Calu3 (cell line): ENCODE measurements at regions not wholly inside any gene's neighbourhood (a gene's known extent, or its start where the extent isn't known, plus 50 kb on each side); places are given as distances from the start of the nearest gene placed in this dataset.

Experiments
- BruUV-seq: library from RNA; stranded (reverse); fragments of 400-500 nt; replicated peaks from 2 replicates; lab custom pipeline; 2021; lab: Mats Ljungman, UMichigan
- CTCF ChIA-PET: fragments of 300-600 bp; sonication (Branson Sonifier 250); formaldehyde crosslinking; loops from one replicate; lab custom pipeline; 2022; ENCODE audit warnings: antibody characterized with exemption; lab: Charles Lee
- DNase-seq: peaks from one replicate; pipeline ENCODE4 v3.0.0; 2022
- H3K27ac Mint-ChIP-seq: one replicate; pipeline ENCODE4 v1.8.0; 2022; ENCODE audit warnings: mixed read lengths; ENCODE audit not compliant: unreplicated experiment
- H3K27me3 Mint-ChIP-seq: one replicate; pipeline ENCODE4 v1.8.0; 2022; ENCODE audit warnings: mixed read lengths; ENCODE audit not compliant: unreplicated experiment
- H3K36me3 Mint-ChIP-seq: one replicate; pipeline ENCODE4 v1.8.0; 2022; ENCODE audit warnings: mild to moderate bottlenecking, moderate library complexity, mixed read lengths; ENCODE audit not compliant: insufficient read depth, unreplicated experiment
- H3K4me1 Mint-ChIP-seq: one replicate; pipeline ENCODE4 v1.8.0; 2022; ENCODE audit warnings: mild to moderate bottlenecking, low read depth, mixed read lengths; ENCODE audit not compliant: unreplicated experiment
- H3K4me3 Mint-ChIP-seq: one replicate; pipeline ENCODE4 v1.8.0; 2022; ENCODE audit warnings: mild to moderate bottlenecking, low read depth, moderate library complexity, mixed read lengths; ENCODE audit not compliant: unreplicated experiment
- H3K9me3 Mint-ChIP-seq: one replicate; pipeline ENCODE4 v1.8.0; 2022; ENCODE audit warnings: low read depth, mixed read lengths; ENCODE audit not compliant: unreplicated experiment
- intact Hi-C: fragments of 100-400 bp; cut with micrococcal nuclease; formaldehyde crosslinking; loops from one replicate; pipeline ENCODE4 v1.10.0; 2022; ENCODE audit not compliant: unreplicated experiment
- TF ChIP-seq, protein P1 (sequence below): fragments of 200-600 bp; IDR thresholded peaks from one replicate; pipeline ENCODE4 v1.8.0; 2022; ENCODE audit warnings: antibody characterized with exemption; ENCODE audit not compliant: unreplicated experiment

DNA sequence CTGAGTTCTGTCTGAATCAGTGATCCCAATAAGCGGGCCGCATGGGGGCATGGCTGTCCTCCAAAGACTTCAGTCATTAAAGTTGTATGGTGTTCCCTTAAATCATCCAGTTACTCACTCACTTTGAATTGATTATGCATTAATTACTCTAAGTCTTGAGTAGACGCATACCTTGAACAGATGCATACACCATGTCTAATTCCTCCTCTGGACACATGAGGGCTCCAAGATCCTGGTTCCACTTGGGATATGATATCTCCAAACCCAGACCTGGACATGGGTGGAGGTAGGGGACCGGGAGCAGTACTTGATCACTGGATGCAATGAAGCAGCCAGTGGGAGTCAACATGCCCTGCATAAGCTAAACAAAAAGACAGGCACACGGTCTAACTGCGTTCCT is 204.5 kb downstream of the FNDC1 start:
- H3K27ac Mint-ChIP-seq = no peak overlapping the region
- BruUV-seq = no TSS peak
- H3K9me3 Mint-ChIP-seq = no peaks in the 10 kb centered on the region
- H3K4me1 Mint-ChIP-seq = no peaks in the 10 kb centered on the region
- H3K4me3 Mint-ChIP-seq = no peak overlapping the region
- peaks cover 90% of the 10 kb centered on the region for H3K27me3 Mint-ChIP-seq
- intact Hi-C loops = no loop called here
- CTCF ChIA-PET = no interaction called here
- H3K36me3 Mint-ChIP-seq = no peaks in the 10 kb centered on the region
- TF ChIP-seq, protein P1, sequence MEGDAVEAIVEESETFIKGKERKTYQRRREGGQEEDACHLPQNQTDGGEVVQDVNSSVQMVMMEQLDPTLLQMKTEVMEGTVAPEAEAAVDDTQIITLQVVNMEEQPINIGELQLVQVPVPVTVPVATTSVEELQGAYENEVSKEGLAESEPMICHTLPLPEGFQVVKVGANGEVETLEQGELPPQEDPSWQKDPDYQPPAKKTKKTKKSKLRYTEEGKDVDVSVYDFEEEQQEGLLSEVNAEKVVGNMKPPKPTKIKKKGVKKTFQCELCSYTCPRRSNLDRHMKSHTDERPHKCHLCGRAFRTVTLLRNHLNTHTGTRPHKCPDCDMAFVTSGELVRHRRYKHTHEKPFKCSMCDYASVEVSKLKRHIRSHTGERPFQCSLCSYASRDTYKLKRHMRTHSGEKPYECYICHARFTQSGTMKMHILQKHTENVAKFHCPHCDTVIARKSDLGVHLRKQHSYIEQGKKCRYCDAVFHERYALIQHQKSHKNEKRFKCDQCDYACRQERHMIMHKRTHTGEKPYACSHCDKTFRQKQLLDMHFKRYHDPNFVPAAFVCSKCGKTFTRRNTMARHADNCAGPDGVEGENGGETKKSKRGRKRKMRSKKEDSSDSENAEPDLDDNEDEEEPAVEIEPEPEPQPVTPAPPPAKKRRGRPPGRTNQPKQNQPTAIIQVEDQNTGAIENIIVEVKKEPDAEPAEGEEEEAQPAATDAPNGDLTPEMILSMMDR = no peak
- no peak for DNase-seq

DNA sequence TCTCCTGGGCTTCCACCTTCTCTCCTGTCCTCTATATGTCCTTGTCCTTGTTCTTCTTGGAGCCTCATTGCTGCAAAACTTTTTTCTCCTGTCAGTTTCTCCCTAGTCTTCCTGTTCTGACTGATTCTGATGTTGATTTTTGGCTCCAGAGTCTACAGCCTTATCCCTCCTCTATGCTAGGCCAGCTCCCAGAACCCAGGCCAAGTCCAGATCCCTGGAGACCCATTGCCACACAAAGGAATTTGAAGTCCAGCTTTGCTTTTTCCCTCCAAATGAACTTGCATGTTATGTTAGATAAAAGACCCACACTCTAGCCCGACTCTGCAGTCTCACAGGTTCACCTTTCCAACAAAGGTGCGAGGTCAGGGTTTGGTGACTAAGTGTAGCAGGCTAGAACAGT is 203.1 kb downstream of the FNDC1 start:
- no TSS peak for BruUV-seq

DNA sequence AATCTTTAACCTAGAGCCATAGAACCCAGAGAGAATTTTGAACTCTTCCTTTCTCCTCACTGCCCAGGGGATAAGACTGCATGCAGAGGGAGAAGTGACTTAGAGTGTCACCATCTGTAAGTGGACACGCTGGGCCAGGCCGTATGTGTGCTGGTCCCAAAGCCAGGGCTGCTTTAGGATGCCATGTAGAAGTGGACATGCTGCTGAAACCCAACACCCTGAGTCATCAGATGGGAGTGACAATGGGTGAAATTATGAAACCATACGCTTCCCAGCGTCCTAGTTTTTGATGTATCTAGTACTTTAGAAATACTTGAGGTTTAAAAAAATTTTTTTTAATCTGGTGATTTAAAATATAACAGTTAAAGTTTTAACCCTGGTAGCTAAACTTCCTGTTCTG is 191.1 kb downstream of the FNDC1 start:
- no peaks in the 10 kb centered on the region for H3K9me3 Mint-ChIP-seq
- no peaks in the 10 kb centered on the region for H3K4me1 Mint-ChIP-seq
- intact Hi-C loops = no loop called here
- H3K4me3 Mint-ChIP-seq = no peak overlapping the region
- H3K27ac Mint-ChIP-seq = no peak overlapping the region
- BruUV-seq = no TSS peak
- CTCF ChIA-PET = no interaction called here
- no peak for DNase-seq
- no peaks in the 10 kb centered on the region for H3K36me3 Mint-ChIP-seq
- TF ChIP-seq, protein P1 = no peak
- peaks cover 44% of the 10 kb centered on the region for H3K27me3 Mint-ChIP-seq

More for the DNA sequence above, 203.1 kb downstream of the FNDC1 start:
- Mint-ChIP-seq H3K4me3 (no peak overlapping the region), H3K4me1 (no peaks in the 10 kb centered on the region), H3K36me3 (no peaks in the 10 kb centered on the region), H3K27ac (no peak overlapping the region), H3K27me3 (peaks cover 76% of the 10 kb centered on the region), H3K9me3 (no peaks in the 10 kb centered on the region)
- intact Hi-C loops = no loop called here
- TF ChIP-seq, protein P1 = no peak
- CTCF ChIA-PET = no interaction called here
- DNase-seq = no peak

DNA sequence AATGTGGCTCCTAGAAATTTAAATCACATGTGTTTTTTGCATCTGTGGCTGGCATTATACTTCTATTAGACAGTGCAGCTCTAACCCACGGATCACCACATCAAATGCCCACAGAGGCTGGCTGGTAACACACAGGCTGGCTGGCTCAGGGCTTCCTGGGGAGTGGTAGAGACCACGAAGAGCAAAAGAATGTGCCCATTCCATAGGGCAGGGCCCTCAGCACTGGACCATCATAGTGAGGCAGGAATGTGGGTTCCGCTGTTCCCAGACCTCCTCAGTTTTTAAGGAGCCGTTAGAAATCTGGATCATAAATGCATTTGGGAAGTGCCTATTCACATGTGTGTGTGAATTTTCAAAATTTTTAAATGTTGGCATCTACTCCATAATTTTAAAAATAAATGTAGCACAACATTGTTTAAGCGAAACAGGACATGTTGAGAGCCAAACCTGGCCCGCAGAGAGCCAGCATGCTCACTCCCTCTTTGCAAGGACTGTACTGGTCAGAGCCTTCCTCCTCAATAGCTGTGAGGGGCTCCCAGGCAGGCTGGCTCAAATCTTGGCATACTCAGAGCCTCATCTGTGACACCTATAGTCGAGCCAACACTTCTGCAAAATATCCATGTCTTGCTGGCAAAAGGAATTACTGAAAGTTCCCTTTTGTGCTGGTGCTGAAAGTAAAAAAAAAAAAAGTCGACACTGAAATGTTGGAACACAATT is 190.5 kb downstream of the FNDC1 start:
- intact Hi-C loops = no loop called here
- no peak for DNase-seq
- Mint-ChIP-seq H3K36me3 (no peaks in the 10 kb centered on the region), H3K9me3 (no peaks in the 10 kb centered on the region), H3K4me1 (no peaks in the 10 kb centered on the region), H3K4me3 (no peak overlapping the region), H3K27me3 (peaks cover 50% of the 10 kb centered on the region), H3K27ac (no peak overlapping the region)
- TF ChIP-seq, protein P1 = no peak
- CTCF ChIA-PET = interaction anchor here (0.6 kb wide), 1 partner anchor 12 kb away, joined by 4 read pairs; no protein-coding TSS in a partner anchor
- no TSS peak for BruUV-seq
